MG63 (cell line): ENCODE measurements at regions not wholly inside any gene's neighbourhood (a gene's known extent, or its start where the extent isn't known, plus 50 kb on each side); places are given as distances from the start of the nearest gene placed in this dataset.
"Not testable (repeated sequence)": the region's sequence is repeated elsewhere in the genome, so short reads cannot be mapped to it uniquely, and the experiment has no call there.

Experiments
- DNase-seq: peaks from one replicate; pipeline ENCODE4 v3.0.0-alpha.2; 2020
- H3K27me3 ChIP-seq: fragments of 250-450 bp; sonication (Bioruptor Pico); 2 replicates; pipeline ENCODE4 v1.5.1; 2020; ENCODE audit warnings: mild to moderate bottlenecking, moderate library complexity
- H3K36me3 ChIP-seq: fragments of 250-450 bp; sonication (Bioruptor Pico); 2 replicates; pipeline ENCODE4 v1.5.1; 2020; ENCODE audit warnings: mild to moderate bottlenecking, moderate library complexity
- H3K4me3 ChIP-seq: fragments of 250-450 bp; sonication (Bioruptor Pico); 2 replicates; pipeline ENCODE4 v1.5.1; 2020; ENCODE audit warnings: mild to moderate bottlenecking, moderate library complexity
- H3K9me3 ChIP-seq: fragments of 250-450 bp; sonication (Bioruptor Pico); 2 replicates; pipeline ENCODE4 v1.5.1; 2020; ENCODE audit warnings: mild to moderate bottlenecking, moderate library complexity

- H3K9me3 ChIP-seq = no peaks in the 10 kb centered on the region
- H3K36me3 ChIP-seq = no peaks in the 10 kb centered on the region
- no peaks in the 10 kb centered on the region for H3K27me3 ChIP-seq
- no peak overlapping the region for H3K4me3 ChIP-seq
- DNase-seq = no peak
Measured at GRCh38 chr2:138296365-138296764, 205.2 kb upstream of the SPOPL start.

DNA sequence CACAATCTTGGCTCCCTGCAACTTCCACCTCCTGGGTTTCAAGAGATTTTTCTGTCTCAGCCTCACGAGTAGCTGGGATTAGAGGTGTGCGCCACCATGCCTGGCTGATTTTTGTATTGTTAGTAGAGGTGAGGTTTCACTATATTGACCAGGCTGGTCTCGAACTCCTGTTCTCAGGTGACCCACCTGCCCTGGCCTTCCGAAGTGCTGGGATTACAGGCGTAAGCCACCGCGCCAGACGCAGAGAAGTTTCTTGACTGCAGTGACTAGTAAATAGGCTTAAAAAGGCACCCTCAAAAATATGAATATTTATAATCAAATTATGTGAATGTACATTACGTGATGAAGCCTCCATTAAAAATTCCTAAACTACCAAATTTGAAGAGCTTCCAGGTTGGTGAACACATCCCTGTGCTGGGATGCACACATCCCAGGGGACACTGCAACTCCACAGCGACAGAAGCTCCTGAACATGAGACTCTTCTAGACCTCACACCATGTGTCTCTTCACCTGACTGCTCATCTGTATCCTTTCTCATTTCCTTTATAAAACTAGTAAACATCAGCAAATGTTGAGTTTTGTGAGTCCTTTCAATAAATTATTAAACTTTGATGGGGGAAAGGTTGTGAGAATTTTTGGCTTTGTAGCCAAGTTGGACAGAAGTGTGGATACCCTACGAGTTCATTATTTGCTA is 203.3 kb upstream of the SPOPL start:
- Histone ChIP-seq H3K4me3 (no peak overlapping the region), H3K27me3 (no peaks in the 10 kb centered on the region), H3K36me3 (no peaks in the 10 kb centered on the region), H3K9me3 (no peaks in the 10 kb centered on the region)
- DNase-seq = no peak

DNA sequence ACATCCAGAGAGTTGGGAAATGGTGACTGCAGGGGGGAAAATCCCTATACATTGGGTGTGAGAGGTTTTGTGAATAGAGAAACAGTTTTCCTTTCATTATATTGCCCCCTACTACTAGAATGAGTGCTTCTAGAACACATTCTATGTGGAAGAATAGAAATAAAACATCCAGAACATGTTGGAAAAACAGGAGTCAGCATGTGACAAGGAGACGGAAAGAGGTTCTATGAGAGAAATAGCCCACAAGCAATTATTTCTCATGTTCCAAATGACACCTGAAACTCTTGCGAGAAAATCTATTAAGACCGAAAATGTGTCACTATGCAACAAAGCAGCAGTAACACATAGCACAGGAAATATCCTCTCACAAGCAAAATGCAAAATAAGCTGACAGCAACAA is 202.7 kb upstream of the SPOPL start:
- Histone ChIP-seq H3K36me3 (no peaks in the 10 kb centered on the region), H3K4me3 (no peak overlapping the region), H3K27me3 (no peaks in the 10 kb centered on the region), H3K9me3 (no peaks in the 10 kb centered on the region)
- no peak for DNase-seq

DNA sequence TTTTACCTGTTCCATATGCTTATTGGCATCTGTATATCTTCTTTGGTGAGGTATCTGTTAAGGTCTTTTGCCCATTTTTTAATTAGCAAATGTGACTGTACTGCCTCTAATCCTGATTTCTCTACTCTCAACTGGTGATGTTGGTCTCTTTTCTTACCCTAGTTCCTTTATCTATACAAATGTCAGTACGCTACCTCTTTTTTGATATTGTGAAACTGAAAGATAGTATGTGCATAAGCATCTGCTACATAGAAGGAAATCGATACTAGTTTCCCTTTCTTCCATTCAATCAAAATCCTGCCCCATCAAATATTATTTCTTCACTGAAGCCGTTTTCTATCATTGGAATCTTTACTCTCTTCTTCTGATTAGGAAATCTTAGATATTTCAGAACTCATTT is 194.9 kb upstream of the SPOPL start:
- no peak overlapping the region for H3K4me3 ChIP-seq
- no peaks in the 10 kb centered on the region for H3K36me3 ChIP-seq
- no peak for DNase-seq
- H3K9me3 ChIP-seq = no peaks in the 10 kb centered on the region
- H3K27me3 ChIP-seq = no peaks in the 10 kb centered on the region

GRCh38 chr2:138307099-138307498 is 194.5 kb upstream of the SPOPL start:
- Histone ChIP-seq H3K27me3 (no peaks in the 10 kb centered on the region), H3K4me3 (no peak overlapping the region), H3K9me3 (no peaks in the 10 kb centered on the region), H3K36me3 (no peaks in the 10 kb centered on the region)
- no peak for DNase-seq

DNA sequence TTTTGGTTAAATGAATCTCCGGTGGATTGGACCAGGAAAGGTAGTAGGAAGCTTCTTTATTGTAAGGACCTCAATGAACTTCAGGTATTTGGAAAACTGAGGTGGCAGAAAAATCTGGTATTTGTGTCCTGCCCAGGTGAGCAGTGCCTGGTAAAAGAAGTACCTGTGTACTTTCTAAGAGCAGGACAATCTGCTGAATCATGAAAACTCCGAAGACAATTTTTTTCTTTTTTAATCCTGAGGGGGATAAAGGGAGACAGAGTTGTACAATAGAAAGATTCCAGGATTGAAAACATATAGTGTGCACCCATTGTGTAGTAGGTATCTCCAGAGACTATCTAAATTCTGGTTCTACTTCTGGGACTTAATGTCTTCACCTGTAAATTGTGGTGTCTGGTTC is 191.8 kb upstream of the SPOPL start:
- no peaks in the 10 kb centered on the region for H3K36me3 ChIP-seq
- no peak for DNase-seq
- H3K9me3 ChIP-seq = no peaks in the 10 kb centered on the region
- no peaks in the 10 kb centered on the region for H3K27me3 ChIP-seq
- H3K4me3 ChIP-seq = no peak overlapping the region

- Histone ChIP-seq H3K9me3 (no peaks in the 10 kb centered on the region), H3K27me3 (no peaks in the 10 kb centered on the region)
- DNase-seq = no peak
Measured at GRCh38 chr2:138312061-138312460, 189.5 kb upstream of the SPOPL start.

GRCh38 chr2:138315619-138316018 is 186.0 kb upstream of the SPOPL start:
- H3K27me3 ChIP-seq, H3K4me3 ChIP-seq, H3K9me3 ChIP-seq, H3K36me3 ChIP-seq, DNase-seq: not testable (repeated sequence)

More at GRCh38 chr2:138312061-138312460, 189.5 kb upstream of the SPOPL start:
- Histone ChIP-seq H3K4me3 (no peak overlapping the region), H3K36me3 (no peaks in the 10 kb centered on the region)

GRCh38 chr2:138319616-138320015 is 182.0 kb upstream of the SPOPL start:
- H3K36me3 ChIP-seq = no peaks in the 10 kb centered on the region
- no peaks in the 10 kb centered on the region for H3K9me3 ChIP-seq
- DNase-seq = no peak
- no peak overlapping the region for H3K4me3 ChIP-seq
- no peaks in the 10 kb centered on the region for H3K27me3 ChIP-seq

DNA sequence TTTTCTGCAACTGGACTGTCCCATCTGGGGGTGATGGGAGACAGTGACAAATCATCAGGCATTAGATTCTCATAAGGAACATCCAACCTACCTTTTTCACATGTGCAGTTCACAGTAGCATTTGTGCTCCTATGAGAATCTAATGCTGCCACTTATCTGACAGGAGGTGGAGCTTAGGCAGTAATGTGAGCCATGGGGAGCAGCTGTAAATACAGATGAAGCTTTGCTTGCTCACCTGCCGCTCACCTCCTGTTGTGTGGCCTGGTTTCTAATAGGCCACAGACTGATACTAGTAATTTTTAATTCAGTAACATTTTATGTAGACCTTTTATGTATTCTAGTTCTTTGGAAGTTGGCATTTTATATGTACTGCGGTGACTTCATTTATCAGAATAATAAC is 180.1 kb upstream of the SPOPL start:
- no peak for DNase-seq
- no peak overlapping the region for H3K4me3 ChIP-seq
- H3K9me3 ChIP-seq = no peaks in the 10 kb centered on the region
- H3K36me3 ChIP-seq = no peaks in the 10 kb centered on the region
- no peaks in the 10 kb centered on the region for H3K27me3 ChIP-seq

- H3K27me3 ChIP-seq = no peaks in the 10 kb centered on the region
- no peak for DNase-seq
- no peaks in the 10 kb centered on the region for H3K36me3 ChIP-seq
- H3K9me3 ChIP-seq = no peaks in the 10 kb centered on the region
- no peak overlapping the region for H3K4me3 ChIP-seq
Measured at GRCh38 chr2:138323382-138324067, 178.0 kb upstream of the SPOPL start.

DNA sequence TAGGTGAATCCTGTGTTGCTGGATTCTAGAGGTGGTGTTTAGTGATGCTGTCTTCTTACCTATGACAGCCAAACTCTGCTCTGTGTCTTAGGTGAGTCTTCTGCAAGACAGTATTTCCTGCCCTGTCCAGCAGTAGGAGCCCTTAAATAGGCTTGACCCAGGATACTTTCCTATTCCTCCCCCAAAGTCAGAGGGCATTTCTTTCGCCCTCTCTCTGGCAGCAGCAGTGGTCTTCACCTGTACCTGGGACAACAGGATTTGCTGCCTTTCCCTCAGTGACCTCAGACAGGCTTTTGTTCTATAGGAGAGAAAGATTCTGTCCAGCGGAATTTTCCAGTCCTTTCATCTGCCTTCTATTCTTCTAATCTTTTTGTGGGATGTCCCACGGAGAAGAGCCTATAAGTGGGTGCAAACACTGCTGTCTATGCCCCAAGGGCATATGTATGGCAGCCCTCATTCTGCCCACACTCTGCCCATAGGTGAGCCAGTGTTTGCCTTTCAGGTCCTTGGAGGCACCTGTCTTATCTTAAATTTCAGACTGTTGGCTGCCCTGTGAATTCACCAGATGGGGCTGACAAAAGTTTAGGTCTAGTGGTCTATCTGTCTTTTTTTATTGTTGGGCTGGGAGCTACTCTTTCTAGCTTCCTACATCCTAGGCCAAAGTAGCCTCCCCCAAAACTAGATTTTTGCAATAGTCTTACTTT is 177.3 kb upstream of the SPOPL start:
- no peaks in the 10 kb centered on the region for H3K27me3 ChIP-seq
- H3K9me3 ChIP-seq = no peaks in the 10 kb centered on the region
- no peak for DNase-seq
- H3K4me3 ChIP-seq = no peak overlapping the region
- H3K36me3 ChIP-seq = no peaks in the 10 kb centered on the region

- no peak for DNase-seq
- H3K27me3 ChIP-seq = no peaks in the 10 kb centered on the region
- H3K9me3 ChIP-seq = no peaks in the 10 kb centered on the region
- H3K36me3 ChIP-seq = no peaks in the 10 kb centered on the region
- no peak overlapping the region for H3K4me3 ChIP-seq
Measured at GRCh38 chr2:138327967-138328366, 173.6 kb upstream of the SPOPL start.

DNA sequence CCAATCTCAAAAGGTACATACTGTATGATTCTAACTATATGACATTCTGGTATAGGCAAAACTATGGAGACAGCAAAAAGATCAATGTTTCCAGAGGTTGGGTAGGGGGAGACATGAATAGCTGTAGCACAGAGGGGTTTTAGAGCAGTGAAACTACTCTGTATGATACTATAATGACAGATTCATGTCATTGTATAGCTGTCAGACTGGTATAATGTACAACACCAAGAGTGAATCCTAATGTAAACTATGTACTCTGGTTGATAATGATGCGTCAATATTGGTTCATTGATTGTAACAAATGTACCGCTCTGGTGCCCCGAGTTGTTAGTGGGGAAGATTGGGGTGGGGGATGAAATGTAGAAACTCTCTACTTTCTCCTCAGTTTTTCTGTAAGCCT is 172.4 kb upstream of the SPOPL start:
- no peak for DNase-seq
- Histone ChIP-seq H3K36me3 (no peaks in the 10 kb centered on the region), H3K27me3 (no peaks in the 10 kb centered on the region), H3K4me3 (no peak overlapping the region), H3K9me3 (no peaks in the 10 kb centered on the region)

DNA sequence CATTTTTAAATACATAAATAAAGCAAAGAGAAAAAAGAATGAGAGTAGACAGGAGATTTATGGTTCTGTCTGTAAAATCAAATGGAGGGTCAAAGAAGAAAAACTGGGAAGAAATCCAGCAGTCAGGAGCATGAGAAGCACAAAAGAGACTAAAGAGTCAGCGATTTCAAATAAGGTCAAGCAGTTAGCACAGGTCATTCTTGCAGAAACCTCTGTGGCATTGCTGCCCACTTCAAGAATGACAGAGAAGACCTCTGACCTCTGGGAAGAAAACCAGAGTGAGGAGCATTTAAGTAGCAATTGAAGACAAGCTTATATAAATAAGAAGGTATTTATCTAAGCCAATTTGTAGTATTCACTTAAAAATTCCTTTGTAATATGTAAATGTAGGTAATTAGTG is 172.0 kb upstream of the SPOPL start:
- Histone ChIP-seq H3K9me3 (no peaks in the 10 kb centered on the region), H3K4me3 (no peak overlapping the region), H3K36me3 (no peaks in the 10 kb centered on the region), H3K27me3 (no peaks in the 10 kb centered on the region)
- DNase-seq = no peak

GRCh38 chr2:138333121-138333520 is 168.4 kb upstream of the SPOPL start:
- no peak for DNase-seq

DNA sequence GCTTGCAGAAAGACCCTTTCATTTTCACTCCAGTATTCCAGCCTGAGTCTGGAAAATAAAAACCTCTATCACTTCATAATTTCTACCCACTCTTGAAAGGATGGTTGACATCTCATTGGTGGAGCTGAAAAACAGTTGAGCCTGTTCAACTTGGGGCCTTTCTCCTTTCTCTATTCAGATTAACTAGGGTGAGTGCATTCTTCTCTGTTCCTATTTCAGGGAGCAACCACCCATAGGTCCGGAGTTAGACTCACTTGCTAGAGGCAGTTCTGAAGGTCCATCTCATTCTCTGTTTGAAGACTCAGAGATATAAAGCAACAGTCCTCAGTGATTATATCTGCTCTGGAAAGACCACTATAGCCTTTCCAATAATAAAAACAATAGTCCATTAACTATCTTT is 167.9 kb upstream of the SPOPL start:
- DNase-seq = no peak
- Histone ChIP-seq H3K4me3 (no peak overlapping the region), H3K36me3 (no peaks in the 10 kb centered on the region), H3K27me3 (no peaks in the 10 kb centered on the region), H3K9me3 (no peaks in the 10 kb centered on the region)

More at GRCh38 chr2:138333121-138333520, 168.4 kb upstream of the SPOPL start:
- H3K36me3 ChIP-seq = no peaks in the 10 kb centered on the region
- no peak overlapping the region for H3K4me3 ChIP-seq
- no peaks in the 10 kb centered on the region for H3K9me3 ChIP-seq
- H3K27me3 ChIP-seq = no peaks in the 10 kb centered on the region

DNA sequence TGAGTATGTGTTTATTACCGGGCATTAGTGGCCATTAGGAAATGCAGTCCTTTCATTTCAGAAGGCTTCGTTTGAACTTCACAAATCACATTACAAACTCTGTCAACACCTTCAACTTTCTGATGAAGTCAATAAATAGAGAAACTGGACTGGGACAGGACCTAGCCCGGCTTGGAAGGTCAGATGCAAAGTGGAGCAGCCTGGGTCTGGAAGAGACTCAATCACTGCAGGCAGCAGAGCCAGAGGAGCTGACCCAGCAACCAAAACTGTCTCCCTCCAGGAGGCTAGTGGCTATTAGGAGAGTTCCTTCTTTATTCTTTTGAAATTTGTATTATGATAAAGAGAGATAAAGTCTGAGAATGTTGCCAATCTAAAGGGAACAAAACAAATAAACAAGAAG is 167.2 kb upstream of the SPOPL start:
- no peak for DNase-seq

More for the DNA sequence above, 167.2 kb upstream of the SPOPL start:
- Histone ChIP-seq H3K4me3 (no peak overlapping the region), H3K36me3 (no peaks in the 10 kb centered on the region), H3K9me3 (no peaks in the 10 kb centered on the region), H3K27me3 (no peaks in the 10 kb centered on the region)
